GM19238 (cell line): ENCODE measurements at regions not wholly inside any gene's neighbourhood (a gene's known extent, or its start where the extent isn't known, plus 50 kb on each side); places are given as distances from the start of the nearest gene placed in this dataset.
A peak's percentile ranks its signal among the peaks of the same experiment; 100 is the strongest.
"Not testable (repeated sequence)": the region's sequence is repeated elsewhere in the genome, so short reads cannot be mapped to it uniquely, and the experiment has no call there.

Experiments used
- DNase-seq: peaks from one replicate; pipeline ENCODE4 v3.0.0; 2011; ENCODE audit warnings: low spot score; ENCODE audit not compliant: insufficient read length

- DNase-seq = no peak
Measured at GRCh38 chr9:33690143-33690933, 105.0 kb upstream of the PRSS3 start.

- DNase-seq = no peak
Measured at GRCh38 chr9:33695299-33695698, 100.1 kb upstream of the PRSS3 start.

- DNase-seq = no peak
Measured at GRCh38 chr9:33695856-33696255, 99.5 kb upstream of the PRSS3 start.

GRCh38 chr9:33697171-33697570 lies 98.2 kb upstream of the PRSS3 start:
- DNase-seq = no peak

- no peak for DNase-seq
Measured at GRCh38 chr9:33698267-33698666, 97.1 kb upstream of the PRSS3 start.

GRCh38 chr9:33700940-33701339 lies 94.4 kb upstream of the PRSS3 start:
- DNase-seq = not testable (repeated sequence)

GRCh38 chr9:33703430-33704102 lies 91.8 kb upstream of the PRSS3 start:
- no peak for DNase-seq

- not testable (repeated sequence) for DNase-seq
Measured at GRCh38 chr9:33705440-33705839, 89.9 kb upstream of the PRSS3 start.

GRCh38 chr9:33708441-33708840 lies 86.9 kb upstream of the PRSS3 start:
- DNase-seq = no peak

GRCh38 chr9:33709269-33709668 lies 86.1 kb upstream of the PRSS3 start:
- no peak for DNase-seq

GRCh38 chr9:33711418-33711817 lies 83.9 kb upstream of the PRSS3 start:
- not testable (repeated sequence) for DNase-seq

- DNase-seq = no peak
Measured at GRCh38 chr9:33714989-33715388, 80.4 kb upstream of the PRSS3 start.

GRCh38 chr9:33718987-33719386 lies 76.4 kb upstream of the PRSS3 start:
- DNase-seq = no peak

GRCh38 chr9:33719581-33720374 lies 75.6 kb upstream of the PRSS3 start:
- no peak for DNase-seq

- peak; percentile 44 for DNase-seq
Measured at GRCh38 chr9:33721674-33722358, 73.5 kb upstream of the PRSS3 start.

GRCh38 chr9:33722359-33722675 lies 73.0 kb upstream of the PRSS3 start:
- DNase-seq = no peak

GRCh38 chr9:33728613-33729012 lies 66.7 kb upstream of the PRSS3 start:
- DNase-seq = no peak

GRCh38 chr9:33731142-33731541 lies 64.2 kb upstream of the PRSS3 start:
- DNase-seq = no peak

- DNase-seq = no peak
Measured at GRCh38 chr9:33731625-33732024, 63.7 kb upstream of the PRSS3 start.

- DNase-seq = not testable (repeated sequence)
Measured at GRCh38 chr9:33734247-33734940, 61.0 kb upstream of the PRSS3 start.
